H1 (cell line): ENCODE measurements at regions not wholly inside any gene's neighbourhood (a gene's known extent, or its start where the extent isn't known, plus 50 kb on each side); places are given as distances from the start of the nearest gene placed in this dataset.

Source experiments
- CTCF ChIA-PET: fragments of 300-600 bp; sonication (Branson Sonifier 250); formaldehyde crosslinking; loops from one replicate; lab custom pipeline; 2021; ENCODE audit not compliant: partially characterized antibody; lab: Charles Lee
- POLR2A ChIA-PET: fragments of 300-600 bp; sonication (Branson Sonifier 250); formaldehyde crosslinking; loops from one replicate; lab custom pipeline; 2021; ENCODE audit warnings: inconsistent platforms; ENCODE audit not compliant: partially characterized antibody; lab: Charles Lee
- DNase-seq, 2 experiments: peaks; one replicate each; pipeline versions ENCODE4 v3.0.0 to v3.0.0-alpha.2; 2010 to 2022; ENCODE audit warnings: low spot score in 2 of 2, low read depth in 1 of 2, mixed read lengths in 1 of 2
- FAIRE-seq: peaks from 2 replicates; lab custom pipeline; 2011; peaks lifted over from hg19 to GRCh38; lab: Jason Lieb, UNC
- H2AFZ ChIP-seq: 2 replicates; pipeline ENCODE4 v1.8.1; 2012; ENCODE audit warnings: low read length, inconsistent platforms
- H2AK5ac ChIP-seq: 2 replicates; pipeline ENCODE4 v1.6.1; 2013; ENCODE audit warnings: low read depth, low read length
- H2BK120ac ChIP-seq: replicated peaks from 2 replicates; pipeline ENCODE3; 2013; ENCODE audit warnings: low read depth, low read length, inconsistent platforms
- H2BK12ac ChIP-seq: 2 replicates; pipeline ENCODE4 v1.6.1; 2013; ENCODE audit warnings: low read depth, low read length
- H2BK15ac ChIP-seq: 2 replicates; pipeline ENCODE4 v1.6.1; 2013; ENCODE audit warnings: low read length
- H2BK20ac ChIP-seq: 2 replicates; pipeline ENCODE4 v1.6.1; 2013; ENCODE audit warnings: low read length
- H2BK5ac ChIP-seq: 2 replicates; pipeline ENCODE4 v1.6.1; 2013; ENCODE audit warnings: low read depth, low read length
- H3K14ac ChIP-seq: 2 replicates; pipeline ENCODE4 v1.6.1; 2013; ENCODE audit warnings: inconsistent platforms; ENCODE audit not compliant: insufficient read length
- H3K18ac ChIP-seq: 2 replicates; pipeline ENCODE4 v1.6.1; 2013; ENCODE audit warnings: low read length; ENCODE audit errors: extremely low read depth
- H3K23ac ChIP-seq: 2 replicates; pipeline ENCODE4 v1.6.1; 2013; ENCODE audit warnings: inconsistent platforms; ENCODE audit not compliant: insufficient read length
- H3K23me2 ChIP-seq: 2 replicates; pipeline ENCODE4 v1.6.1; 2013; ENCODE audit warnings: low read depth, low read length
- H3K27ac ChIP-seq: 2 replicates; pipeline ENCODE4 v1.6.1; 2011; ENCODE audit warnings: low read depth, low read length, inconsistent platforms
- H3K27me3 ChIP-seq, 4 experiments: replicated peaks in 1 of 4; 1 replicate in 1 of 4; 2 replicates in 3 of 4; pipeline versions ENCODE4 v1.6.1 to v1.8.1; 2011 to 2013; ENCODE audit warnings: low read length in 3 of 4, mild to moderate bottlenecking in 3 of 4, inconsistent platforms in 2 of 4, mixed read lengths in 2 of 4, moderate library complexity in 1 of 4; ENCODE audit not compliant: control insufficient read depth in 3 of 4, insufficient read depth in 3 of 4; ENCODE audit errors: extremely low read depth in 1 of 4
- H3K36me3 ChIP-seq, 4 experiments: 2 replicates each; pipeline versions ENCODE4 v1.6.1 to v1.8.1; 2011 to 2013; ENCODE audit warnings: mild to moderate bottlenecking in 4 of 4, low read length in 3 of 4, moderate library complexity in 2 of 4, control low read depth in 1 of 4, inconsistent platforms in 1 of 4; ENCODE audit not compliant: insufficient read depth in 4 of 4, control insufficient read depth in 2 of 4
- H3K4ac ChIP-seq: replicated peaks from 2 replicates; pipeline ENCODE3; 2013; ENCODE audit warnings: low read length, low read depth, mixed read lengths, inconsistent platforms; ENCODE audit not compliant: insufficient read length
- H3K4me1 ChIP-seq, 4 experiments: replicated peaks in 1 of 4; 1 replicate in 1 of 4; 2 replicates in 3 of 4; pipeline versions ENCODE4 v1.6.1 to v1.8.1; 2011 to 2013; ENCODE audit warnings: low read length in 3 of 4, inconsistent platforms in 2 of 4, mixed read lengths in 1 of 4; ENCODE audit not compliant: insufficient read depth in 4 of 4, control insufficient read depth in 3 of 4
- H3K4me2 ChIP-seq, 2 experiments: 2 replicates each; pipeline versions ENCODE4 v1.6.1 to v1.8.1; 2011 to 2013; ENCODE audit warnings: low read depth in 2 of 2, low read length in 2 of 2, control low read depth in 1 of 2, inconsistent platforms in 1 of 2, mild to moderate bottlenecking in 1 of 2; ENCODE audit not compliant: insufficient read depth in 1 of 2
- H3K4me3 ChIP-seq, 4 experiments: fragments of 200-600, 300-600 bp in 1 of 4; sonication (generic), shearing (Covaris generic), sonication (Bioruptor Twin) in 1 of 4; 2 replicates each; pipeline versions ENCODE4 v1.5.1 to v1.8.1; 2011 to 2016; ENCODE audit warnings: low read length in 4 of 4, low read depth in 3 of 4, control low read depth in 2 of 4, inconsistent platforms in 2 of 4, mild to moderate bottlenecking in 2 of 4, mixed read lengths in 1 of 4, moderate library complexity in 1 of 4; ENCODE audit not compliant: insufficient read depth in 2 of 4; ENCODE audit errors: extremely low read depth in 1 of 4
- H3K56ac ChIP-seq: replicated peaks from 2 replicates; pipeline ENCODE3; 2013; ENCODE audit warnings: low read depth, mild to moderate bottlenecking, mixed read lengths, low read length, inconsistent platforms; ENCODE audit not compliant: insufficient read length
- H3K79me1 ChIP-seq: 2 replicates; pipeline ENCODE4 v1.6.1; 2013; ENCODE audit warnings: low read depth, low read length, control low read depth
- H3K79me2 ChIP-seq, 2 experiments: 2 replicates each; pipeline versions ENCODE4 v1.6.1 to v1.8.1; 2012 to 2013; ENCODE audit warnings: low read length in 2 of 2, mild to moderate bottlenecking in 2 of 2, inconsistent platforms in 1 of 2; ENCODE audit not compliant: insufficient read depth in 2 of 2, control insufficient read depth in 1 of 2
- H3K9ac ChIP-seq, 4 experiments: replicated peaks in 1 of 4; 1 replicate in 1 of 4; 2 replicates in 3 of 4; pipeline versions ENCODE4 v1.6.1 to v1.8.1; 2011 to 2013; ENCODE audit warnings: low read depth in 3 of 4, low read length in 3 of 4, control low read depth in 2 of 4, mild to moderate bottlenecking in 2 of 4, moderate library complexity in 2 of 4, inconsistent platforms in 1 of 4; ENCODE audit errors: extremely low read depth in 1 of 4
- H3K9me3 ChIP-seq, 2 experiments: 2 replicates each; pipeline versions ENCODE4 v1.6.1 to v1.8.1; 2012 to 2013; ENCODE audit warnings: mild to moderate bottlenecking in 2 of 2, moderate library complexity in 2 of 2, control low read depth in 1 of 2, inconsistent platforms in 1 of 2, low read depth in 1 of 2, low read length in 1 of 2, mixed read lengths in 1 of 2; ENCODE audit not compliant: insufficient read depth in 2 of 2
- H4K20me1 ChIP-seq, 2 experiments: replicated peaks in 1 of 2; 2 replicates each; pipeline versions ENCODE3 to v1.8.1; 2011 to 2013; ENCODE audit warnings: inconsistent platforms in 2 of 2, low read length in 2 of 2, mild to moderate bottlenecking in 1 of 2; ENCODE audit not compliant: insufficient read depth in 2 of 2, control insufficient read depth in 1 of 2
- H4K5ac ChIP-seq: 2 replicates; pipeline ENCODE4 v1.6.1; 2013; ENCODE audit warnings: low read length, low read depth, mixed read lengths, inconsistent platforms; ENCODE audit not compliant: insufficient read length
- H4K8ac ChIP-seq: 2 replicates; pipeline ENCODE4 v1.8.0; 2013; ENCODE audit warnings: mild to moderate bottlenecking, moderate library complexity, low read length, inconsistent platforms; ENCODE audit not compliant: insufficient read depth; ENCODE audit errors: extremely low read depth
- H4K91ac ChIP-seq: replicated peaks from 2 replicates; pipeline ENCODE3; 2013; ENCODE audit warnings: low read length, mixed read lengths, inconsistent platforms; ENCODE audit not compliant: insufficient read length
- ATF2 ChIP-seq: IDR thresholded peaks from 2 replicates; pipeline ENCODE4 v1.6.1; 2012; ENCODE audit warnings: low read length, inconsistent platforms
- CTCF ChIP-seq, 3 experiments: IDR thresholded peaks; 1 replicate in 2 of 3; 2 replicates in 1 of 3; pipeline versions ENCODE4 v1.5.1 to v1.6.1; 2011; ENCODE audit warnings: low read length in 3 of 3, mild to moderate bottlenecking in 3 of 3, inconsistent platforms in 2 of 3, low read depth in 1 of 3, moderate library complexity in 1 of 3; ENCODE audit not compliant: insufficient read depth in 1 of 3; ENCODE audit errors: control extremely low read depth in 1 of 3
- E2F6 ChIP-seq: IDR thresholded peaks from 2 replicates; pipeline ENCODE4 v1.6.1; 2012; ENCODE audit warnings: inconsistent platforms
- JUN ChIP-seq: IDR thresholded peaks from 2 replicates; pipeline ENCODE4 v1.6.1; 2011; ENCODE audit warnings: low read depth, mild to moderate bottlenecking, improper control_type of control experiment, low read length
- KDM1A ChIP-seq: fragments of 200-600, 300-600 bp; sonication (generic); IDR thresholded peaks from 2 replicates; pipeline ENCODE4 v1.7.1; 2016; ENCODE audit warnings: mild to moderate bottlenecking, low read length, borderline replicate concordance
- POLR2A ChIP-seq, 2 experiments: IDR thresholded peaks; 1 replicate in 1 of 2; 2 replicates in 1 of 2; pipeline ENCODE4 v1.6.1; 2011; ENCODE audit warnings: low read depth in 2 of 2, low read length in 2 of 2, mild to moderate bottlenecking in 2 of 2; ENCODE audit errors: control extremely low read depth in 1 of 2
- RBBP5 ChIP-seq: IDR thresholded peaks from 2 replicates; pipeline ENCODE4 v1.7.1; 2012; ENCODE audit warnings: low read depth, mild to moderate bottlenecking, inconsistent platforms, low read length, moderate library complexity, borderline replicate concordance
- RNF2 ChIP-seq: fragments of 200-900, 300-1000 bp; sonication (generic); IDR thresholded peaks from 2 replicates; pipeline ENCODE4 v1.7.1; 2016; ENCODE audit warnings: borderline replicate concordance, low read depth, mild to moderate bottlenecking, antibody characterized with exemption, low read length; ENCODE audit not compliant: poor library complexity, severe bottlenecking; ENCODE audit errors: missing control alignments
- SIRT6 ChIP-seq: IDR thresholded peaks from one replicate; pipeline ENCODE4 v1.7.1; 2012; ENCODE audit warnings: low read length, inconsistent platforms
- WGBS, 2 experiments: shearing (Covaris generic) in 1 of 2; methylation state at CpG; one replicate each; pipeline versions ENCODE4 v1.1.6 to v1.1.7; 2013 to 2015; ENCODE audit warnings: low lambda C conversion rate in 2 of 2, mixed read lengths in 2 of 2, inconsistent platforms in 1 of 2, low coverage in 1 of 2, missing lambda C conversion rate in 1 of 2; ENCODE audit not compliant: insufficient replicate concordance in 2 of 2, insufficient coverage in 1 of 2, insufficient read length in 1 of 2; ENCODE audit errors: extremely low coverage in 1 of 2, missing lambda C conversion rate in 1 of 2; 5-methylcytosine and 5-hydroxymethylcytosine counted together

GRCh38 chr10:129045599-129045998 is 421.4 kb upstream of the MGMT start:
- H4K91ac ChIP-seq = no peak overlapping the region
- H2AK5ac ChIP-seq = no peak overlapping the region
- DNase-seq = no peak
- H3K27ac ChIP-seq = no peak overlapping the region
- H2BK5ac ChIP-seq = no peak overlapping the region
- no peaks in the 10 kb centered on the region for H4K20me1 ChIP-seq
- no peaks in the 10 kb centered on the region for H3K79me1 ChIP-seq
- no peaks in the 10 kb centered on the region for H3K23me2 ChIP-seq
- H3K18ac ChIP-seq = no peak overlapping the region
- no peak overlapping the region for H4K5ac ChIP-seq
- H3K27me3 ChIP-seq = no peaks in the 10 kb centered on the region
- no peak overlapping the region for H2BK12ac ChIP-seq
- H2AFZ ChIP-seq = no peak overlapping the region
- no peak overlapping the region for H2BK15ac ChIP-seq
- FAIRE-seq = no peak
- 95% methylated on average over 13 of the region's 17 CpGs; no CpG with 5 or more reads in 1 of the 2 experiments for WGBS, 2 experiments
- POLR2A ChIA-PET = no interaction called here
- H3K79me2 ChIP-seq = no peaks in the 10 kb centered on the region
- no peak overlapping the region for H3K23ac ChIP-seq
- H3K9me3 ChIP-seq = no peaks in the 10 kb centered on the region
- no peaks in the 10 kb centered on the region for H3K4me1 ChIP-seq
- no peak overlapping the region for H4K8ac ChIP-seq
- no peak overlapping the region for H3K4me3 ChIP-seq
- no peak overlapping the region for H3K4ac ChIP-seq
- H3K36me3 ChIP-seq = no peaks in the 10 kb centered on the region
- no peak overlapping the region for H3K4me2 ChIP-seq
- no peak overlapping the region for H2BK120ac ChIP-seq
- no peak overlapping the region for H2BK20ac ChIP-seq
- H3K14ac ChIP-seq = no peak overlapping the region
- CTCF ChIA-PET = interaction anchor here (1.0 kb wide), 1 partner anchor 13 kb away, joined by 4 read pairs; no protein-coding TSS in a partner anchor
- no peak overlapping the region for H3K9ac ChIP-seq
- H3K56ac ChIP-seq = no peak overlapping the region
- TF ChIP-seq E2F6 (no peak), RBBP5 (no peak), KDM1A (no peak), CTCF (IDR thresholded peaks at IDR 0.05; ENCODE audit: control extremely low read depth in 1 of 3, insufficient read depth in 1 of 3, low read depth in 1 of 3, low read length in 3 of 3) (no peak), POLR2A (IDR thresholded peaks at IDR 0.05; ENCODE audit: control extremely low read depth in 1 of 2, low read depth in 2 of 2, low read length in 2 of 2) (no peak), SIRT6 (no peak), ATF2 (no peak), RNF2 (no peak), JUN (no peak)
